ENCODE measurements at regions not wholly inside any gene's neighbourhood (a gene's known extent, or its start where the extent isn't known, plus 50 kb on each side); places are given as distances from the start of the nearest gene placed in this dataset.

DNA sequence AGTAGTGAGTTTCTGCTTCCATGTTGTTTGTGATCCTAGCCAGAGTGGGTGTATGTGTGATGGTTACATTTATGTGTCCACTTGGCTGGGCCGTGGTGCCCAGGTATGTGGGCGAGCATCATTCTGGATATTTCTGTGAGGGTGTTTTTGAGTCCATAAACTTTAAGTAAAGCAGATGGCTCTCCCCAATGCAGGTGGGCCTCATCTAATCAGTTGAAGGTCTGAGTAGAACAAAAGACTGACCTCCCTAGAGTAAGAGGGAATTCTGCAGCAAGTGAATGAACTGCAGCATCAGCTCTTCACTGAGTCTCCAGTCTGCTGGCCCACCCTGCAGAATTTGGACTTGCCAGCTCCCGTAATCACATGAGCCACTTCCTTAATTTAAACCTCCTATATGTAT is 571.9 kb downstream of the ACTR3B start:
- no peak overlapping the region for H3K4me2 ChIP-seq (ENCODE audit: low read length)
- no peaks in the 10 kb centered on the region for H3K36me3 ChIP-seq (replicated peaks; ENCODE audit: low read depth, low read length)
- H3K79me2 ChIP-seq (ENCODE audit: low read length) = no peaks in the 10 kb centered on the region
- TF ChIP-seq EZH2phosphoT487 (IDR thresholded peaks at IDR 0.05; ENCODE audit: low read depth) = no peak
- no peak for TF ChIP-seq CTCF (IDR thresholded peaks at IDR 0.05; ENCODE audit: low read depth, low read length)
- H3K9ac ChIP-seq (ENCODE audit: low read length) = no peak overlapping the region
- H3K4me1 ChIP-seq (ENCODE audit: low read length) = no peaks in the 10 kb centered on the region
- H3K9me3 ChIP-seq (ENCODE audit: insufficient read depth, low read length) = no peaks in the 10 kb centered on the region
- H4K20me1 ChIP-seq (ENCODE audit: insufficient read depth, low read length) = no peaks in the 10 kb centered on the region
- H3K4me3 ChIP-seq (ENCODE audit: low read length) = no peak overlapping the region
- no peak overlapping the region for H3K27ac ChIP-seq (ENCODE audit: low read length)
- H2AFZ ChIP-seq (ENCODE audit: low read depth, low read length) = no peak overlapping the region
- no peaks in the 10 kb centered on the region for H3K27me3 ChIP-seq (ENCODE audit: low read depth, low read length)

DNA sequence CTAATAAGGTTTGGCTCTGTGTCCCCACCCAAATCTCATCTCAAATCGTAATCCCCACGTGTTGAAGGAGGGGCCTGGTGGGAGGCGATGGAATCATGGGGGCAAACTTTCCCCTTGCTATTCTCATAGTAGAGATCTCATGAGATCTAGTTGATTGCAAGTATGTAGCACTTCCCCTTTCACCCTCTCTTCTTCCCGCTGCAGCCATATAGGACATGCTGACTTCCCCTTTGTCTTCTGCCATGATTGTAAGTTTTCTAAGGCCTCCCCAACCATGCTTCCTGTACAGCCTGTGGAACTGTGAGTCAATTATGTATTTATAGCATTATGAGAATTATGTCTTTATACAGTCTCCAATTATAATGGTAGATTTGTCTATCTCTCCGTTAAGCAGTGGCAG is 594.5 kb downstream of the ACTR3B start:
- no peak overlapping the region for H3K4me3 ChIP-seq (ENCODE audit: low read length)
- TF ChIP-seq EZH2phosphoT487 (IDR thresholded peaks at IDR 0.05; ENCODE audit: low read depth) (no peak), CTCF (IDR thresholded peaks at IDR 0.05; ENCODE audit: low read depth, low read length) (no peak)
- H4K20me1 ChIP-seq (ENCODE audit: insufficient read depth, low read length) = no peaks in the 10 kb centered on the region
- H3K27ac ChIP-seq (ENCODE audit: low read length) = no peak overlapping the region
- H2AFZ ChIP-seq (ENCODE audit: low read depth, low read length) = no peak overlapping the region
- no peaks in the 10 kb centered on the region for H3K4me1 ChIP-seq (ENCODE audit: low read length)
- H3K79me2 ChIP-seq (ENCODE audit: low read length) = no peaks in the 10 kb centered on the region
- no peaks in the 10 kb centered on the region for H3K36me3 ChIP-seq (replicated peaks; ENCODE audit: low read depth, low read length)
- H3K9ac ChIP-seq (ENCODE audit: low read length) = no peak overlapping the region
- no peaks in the 10 kb centered on the region for H3K27me3 ChIP-seq (ENCODE audit: low read depth, low read length)
- no peak overlapping the region for H3K4me2 ChIP-seq (ENCODE audit: low read length)
- H3K9me3 ChIP-seq (ENCODE audit: insufficient read depth, low read length) = no peaks in the 10 kb centered on the region

- Histone ChIP-seq H3K9ac (ENCODE audit: low read length) (no peak overlapping the region), H3K36me3 (replicated peaks; ENCODE audit: low read depth, low read length) (no peaks in the 10 kb centered on the region), H3K27ac (ENCODE audit: low read length) (no peak overlapping the region), H3K4me3 (ENCODE audit: low read length) (no peak overlapping the region), H2AFZ (ENCODE audit: low read depth, low read length) (no peak overlapping the region), H3K4me1 (ENCODE audit: low read length) (no peaks in the 10 kb centered on the region), H3K9me3 (ENCODE audit: insufficient read depth, low read length) (no peaks in the 10 kb centered on the region), H4K20me1 (ENCODE audit: insufficient read depth, low read length) (no peaks in the 10 kb centered on the region), H3K27me3 (ENCODE audit: low read depth, low read length) (no peaks in the 10 kb centered on the region), H3K4me2 (ENCODE audit: low read length) (no peak overlapping the region), H3K79me2 (ENCODE audit: low read length) (no peaks in the 10 kb centered on the region)
- TF ChIP-seq EZH2phosphoT487 (IDR thresholded peaks at IDR 0.05; ENCODE audit: low read depth) (no peak), CTCF (IDR thresholded peaks at IDR 0.05; ENCODE audit: low read depth, low read length) (no peak)
These were observed 610.5 kb downstream of the ACTR3B start for GRCh38 chr7:153370092-153370491.

DNA sequence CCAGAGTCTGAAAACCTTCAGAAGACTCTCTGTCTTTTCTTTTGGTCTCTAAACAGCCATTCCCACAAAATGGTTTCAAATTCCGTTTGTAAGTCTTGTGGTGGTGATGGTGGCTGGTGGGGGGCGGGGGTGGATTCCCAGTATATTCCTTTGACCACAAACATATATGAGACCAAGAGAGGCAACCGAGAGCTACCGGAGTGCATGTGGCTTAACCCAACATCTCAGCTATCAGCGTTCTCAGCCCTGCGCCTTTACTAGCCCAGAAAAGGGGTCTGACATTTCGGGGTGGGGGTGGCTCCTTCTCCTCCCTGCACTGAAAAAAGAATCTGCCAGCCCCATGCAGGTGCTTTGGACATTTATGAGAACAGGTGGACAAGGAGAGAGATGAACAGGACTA is 621.1 kb downstream of the ACTR3B start:
- H3K27ac ChIP-seq (ENCODE audit: low read length) = no peak overlapping the region
- no peaks in the 10 kb centered on the region for H3K79me2 ChIP-seq (ENCODE audit: low read length)
- no peaks in the 10 kb centered on the region for H3K27me3 ChIP-seq (ENCODE audit: low read depth, low read length)
- H3K4me2 ChIP-seq (ENCODE audit: low read length) = no peak overlapping the region
- no peaks in the 10 kb centered on the region for H4K20me1 ChIP-seq (ENCODE audit: insufficient read depth, low read length)
- H3K36me3 ChIP-seq (replicated peaks; ENCODE audit: low read depth, low read length) = no peaks in the 10 kb centered on the region
- no peak overlapping the region for H2AFZ ChIP-seq (ENCODE audit: low read depth, low read length)
- TF ChIP-seq EZH2phosphoT487 (IDR thresholded peaks at IDR 0.05; ENCODE audit: low read depth) (no peak), CTCF (IDR thresholded peaks at IDR 0.05; ENCODE audit: low read depth, low read length) (no peak)
- no peak overlapping the region for H3K9ac ChIP-seq (ENCODE audit: low read length)
- no peak overlapping the region for H3K4me3 ChIP-seq (ENCODE audit: low read length)
- H3K9me3 ChIP-seq (ENCODE audit: insufficient read depth, low read length) = no peaks in the 10 kb centered on the region
- no peaks in the 10 kb centered on the region for H3K4me1 ChIP-seq (ENCODE audit: low read length)
